ENCODE measurements at regions not wholly inside any gene's neighbourhood (a gene's known extent, or its start where the extent isn't known, plus 50 kb on each side); places are given as distances from the start of the nearest gene placed in this dataset.

DNA sequence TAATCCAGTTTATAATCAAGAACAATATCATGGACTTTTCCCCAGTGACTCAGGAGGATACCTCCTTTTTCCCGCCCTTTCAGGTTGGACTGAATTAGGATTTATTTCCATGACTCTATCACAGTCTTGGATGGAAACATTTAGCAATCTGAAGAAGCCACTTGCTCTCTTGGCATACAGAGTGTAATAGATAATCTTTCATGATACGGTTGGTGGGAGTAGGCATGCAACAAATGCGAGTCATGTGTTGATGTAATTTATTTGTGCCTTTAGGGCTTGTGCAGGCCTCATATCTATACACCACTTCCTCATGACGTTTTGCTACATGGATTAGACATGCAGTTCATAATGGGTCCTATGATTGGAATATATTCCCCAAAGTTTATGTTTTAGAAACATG lies 54.2 kb upstream of the MCTP2 start:
- TF ChIP-seq, protein P1, sequence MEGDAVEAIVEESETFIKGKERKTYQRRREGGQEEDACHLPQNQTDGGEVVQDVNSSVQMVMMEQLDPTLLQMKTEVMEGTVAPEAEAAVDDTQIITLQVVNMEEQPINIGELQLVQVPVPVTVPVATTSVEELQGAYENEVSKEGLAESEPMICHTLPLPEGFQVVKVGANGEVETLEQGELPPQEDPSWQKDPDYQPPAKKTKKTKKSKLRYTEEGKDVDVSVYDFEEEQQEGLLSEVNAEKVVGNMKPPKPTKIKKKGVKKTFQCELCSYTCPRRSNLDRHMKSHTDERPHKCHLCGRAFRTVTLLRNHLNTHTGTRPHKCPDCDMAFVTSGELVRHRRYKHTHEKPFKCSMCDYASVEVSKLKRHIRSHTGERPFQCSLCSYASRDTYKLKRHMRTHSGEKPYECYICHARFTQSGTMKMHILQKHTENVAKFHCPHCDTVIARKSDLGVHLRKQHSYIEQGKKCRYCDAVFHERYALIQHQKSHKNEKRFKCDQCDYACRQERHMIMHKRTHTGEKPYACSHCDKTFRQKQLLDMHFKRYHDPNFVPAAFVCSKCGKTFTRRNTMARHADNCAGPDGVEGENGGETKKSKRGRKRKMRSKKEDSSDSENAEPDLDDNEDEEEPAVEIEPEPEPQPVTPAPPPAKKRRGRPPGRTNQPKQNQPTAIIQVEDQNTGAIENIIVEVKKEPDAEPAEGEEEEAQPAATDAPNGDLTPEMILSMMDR (IDR thresholded peaks at IDR 0.05; ENCODE audit: low read depth, low read length, missing control alignments): no peak
- peak; percentile 33 for DNase-seq
- no peak overlapping the region for H3K4me3 ChIP-seq (ENCODE audit: low read depth, low read length)

DNA sequence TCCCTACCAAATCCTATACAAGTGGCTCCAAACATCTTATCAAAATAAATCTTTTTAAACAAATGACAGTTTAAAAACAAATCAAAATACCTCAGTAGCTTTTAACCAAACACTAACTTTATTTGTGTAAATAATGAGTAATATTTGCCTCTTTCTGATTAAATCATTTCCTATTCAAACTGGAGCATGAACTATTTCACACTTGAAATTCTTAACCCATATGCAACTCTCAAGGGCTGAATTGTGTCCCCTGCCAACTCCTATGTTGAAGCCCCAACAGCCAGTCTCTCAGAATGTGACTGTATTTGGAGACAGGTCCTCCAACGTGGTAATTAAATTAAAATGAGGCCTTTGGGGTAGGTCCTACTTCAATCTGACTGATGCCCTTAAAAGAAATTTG lies 55.9 kb upstream of the MCTP2 start:
- Histone ChIP-seq H3K27me3 (replicated peaks) (no peaks in the 10 kb centered on the region), H3K36me3 (replicated peaks) (no peaks in the 10 kb centered on the region), H3K4me3 (ENCODE audit: low read depth, low read length) (no peak overlapping the region), H3K27ac (no peak overlapping the region)
- DNase-seq: no peak
- in situ Hi-C loops (cut with HindIII; ENCODE audit: low pct_ligation_motif_present, low sequenced_read_pairs): no loop called here
- TF ChIP-seq, protein P1 (IDR thresholded peaks at IDR 0.05; ENCODE audit: low read depth, low read length, missing control alignments): no peak

More for the DNA sequence above, 54.2 kb upstream of the MCTP2 start:
- in situ Hi-C loops (cut with HindIII; ENCODE audit: low pct_ligation_motif_present, low sequenced_read_pairs): no loop called here
- no peaks in the 10 kb centered on the region for H3K36me3 ChIP-seq (replicated peaks)
- H3K27ac ChIP-seq: no peak overlapping the region
- H3K27me3 ChIP-seq (replicated peaks): no peaks in the 10 kb centered on the region

DNA sequence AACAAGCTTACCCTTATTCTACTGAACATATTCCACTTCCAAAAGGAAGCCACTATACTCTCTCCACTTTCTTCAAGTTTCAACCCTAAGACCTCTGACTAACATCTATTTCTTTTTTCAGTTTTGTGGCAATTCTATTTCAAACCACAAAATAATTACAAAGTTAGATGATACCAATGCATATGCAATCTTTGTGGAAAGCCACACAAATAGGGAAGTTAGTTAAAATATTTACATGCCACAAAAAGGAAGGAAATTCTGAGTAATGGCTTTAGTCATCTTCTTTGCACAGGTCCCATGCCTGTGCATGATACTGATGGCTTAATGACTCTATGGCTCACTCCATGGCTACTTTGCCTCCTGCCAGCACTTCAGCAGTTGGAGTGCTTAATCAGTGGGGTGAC lies 57.0 kb upstream of the MCTP2 start:
- DNase-seq: peak; percentile 42
- Histone ChIP-seq H3K4me3 (ENCODE audit: low read depth, low read length) (no peak overlapping the region), H3K36me3 (replicated peaks) (no peaks in the 10 kb centered on the region), H3K27me3 (replicated peaks) (no peaks in the 10 kb centered on the region), H3K27ac (no peak overlapping the region)
- in situ Hi-C loops (cut with HindIII; ENCODE audit: low pct_ligation_motif_present, low sequenced_read_pairs): no loop called here
- TF ChIP-seq, protein P1 (IDR thresholded peaks at IDR 0.05; ENCODE audit: low read depth, low read length, missing control alignments): no peak

DNA sequence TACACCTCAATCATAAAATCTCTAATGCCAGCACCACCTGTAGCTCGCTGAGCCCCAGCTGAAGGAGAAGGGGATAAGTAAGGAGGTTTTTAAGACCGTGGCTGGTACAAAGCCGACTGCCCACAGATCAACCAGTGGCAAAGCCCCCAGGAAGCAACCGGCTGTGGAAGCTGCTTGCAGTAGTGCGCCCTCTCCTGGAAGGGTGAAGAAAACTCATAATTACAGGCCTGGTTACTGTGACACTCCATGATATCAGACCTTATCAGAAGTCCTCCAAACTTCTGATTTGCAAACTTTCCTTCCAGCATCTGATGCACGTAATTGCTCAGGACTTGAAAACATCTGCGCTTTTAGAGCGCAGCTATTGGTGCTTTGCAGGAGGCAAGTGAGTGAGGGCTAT lies 63.1 kb upstream of the MCTP2 start:
- H3K4me3 ChIP-seq (ENCODE audit: low read depth, low read length): no peak overlapping the region
- no peak for DNase-seq
- in situ Hi-C loops (cut with HindIII; ENCODE audit: low pct_ligation_motif_present, low sequenced_read_pairs): no loop called here
- no peak overlapping the region for H3K27ac ChIP-seq
- TF ChIP-seq, protein P1 (IDR thresholded peaks at IDR 0.05; ENCODE audit: low read depth, low read length, missing control alignments): peak; percentile 22
- no peaks in the 10 kb centered on the region for H3K27me3 ChIP-seq (replicated peaks)
- no peaks in the 10 kb centered on the region for H3K36me3 ChIP-seq (replicated peaks)

DNA sequence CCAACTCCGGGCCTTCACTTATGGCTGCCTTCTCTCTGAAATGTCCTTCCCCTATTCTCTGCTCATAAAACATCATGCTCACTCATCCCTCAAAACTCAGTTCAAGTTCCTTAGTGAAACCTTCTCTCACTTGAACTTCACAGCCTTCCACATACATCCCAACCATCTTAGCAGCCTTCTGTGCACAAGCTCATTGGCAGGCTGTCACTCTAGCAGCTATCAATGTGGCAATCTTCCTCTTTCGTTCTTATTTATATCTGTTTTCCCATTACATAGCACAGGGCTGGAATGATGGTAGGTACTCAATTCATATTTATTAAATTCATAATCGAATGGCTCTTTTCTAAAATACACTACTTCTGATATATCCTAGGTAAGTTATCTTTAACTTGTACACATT lies 66.4 kb upstream of the MCTP2 start:
- Histone ChIP-seq H3K27me3 (replicated peaks) (no peaks in the 10 kb centered on the region), H3K36me3 (replicated peaks) (no peaks in the 10 kb centered on the region), H3K27ac (no peak overlapping the region), H3K4me3 (ENCODE audit: low read depth, low read length) (no peak overlapping the region)
- in situ Hi-C loops (cut with HindIII; ENCODE audit: low pct_ligation_motif_present, low sequenced_read_pairs): no loop called here
- DNase-seq: no peak
- TF ChIP-seq, protein P1 (IDR thresholded peaks at IDR 0.05; ENCODE audit: low read depth, low read length, missing control alignments): no peak

DNA sequence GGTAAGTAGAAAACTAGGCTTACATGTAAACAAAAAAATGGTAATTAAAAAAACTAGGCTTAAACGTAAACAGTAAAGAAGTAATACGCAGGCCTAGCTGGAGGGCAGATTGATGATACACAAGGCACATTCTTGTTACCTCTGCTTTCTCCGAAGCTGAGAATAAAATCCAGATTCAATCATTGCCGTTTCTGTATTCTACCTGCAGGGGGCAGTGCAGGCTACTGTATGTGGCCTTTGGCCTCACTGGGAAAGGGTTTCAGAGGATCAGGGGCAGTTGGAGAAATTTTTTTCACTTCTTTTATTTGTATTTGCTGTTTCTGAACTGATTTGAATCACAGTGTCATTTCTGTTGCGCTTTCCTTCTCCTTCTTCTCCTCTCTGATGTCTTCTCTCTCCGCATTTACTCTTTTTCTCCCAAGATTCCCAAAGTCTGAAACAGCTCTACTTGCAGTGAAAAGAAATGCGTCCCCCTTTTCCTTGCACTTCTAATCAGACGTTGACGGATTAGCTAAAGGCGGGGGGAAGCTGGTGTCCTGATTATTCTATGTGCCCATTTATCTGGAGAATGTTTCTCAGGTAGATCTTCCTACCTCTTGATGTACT lies 67.1 kb upstream of the MCTP2 start:
- peak; percentile 59 for DNase-seq
- in situ Hi-C loops (cut with HindIII; ENCODE audit: low pct_ligation_motif_present, low sequenced_read_pairs): no loop called here
- TF ChIP-seq, protein P1 (IDR thresholded peaks at IDR 0.05; ENCODE audit: low read depth, low read length, missing control alignments): peak; percentile 80
- Histone ChIP-seq H3K36me3 (replicated peaks) (no peaks in the 10 kb centered on the region), H3K27ac (no peak overlapping the region), H3K4me3 (ENCODE audit: low read depth, low read length) (no peak overlapping the region), H3K27me3 (replicated peaks) (no peaks in the 10 kb centered on the region)

Data from brain microvascular endothelial cell (primary cell).